ENCODE measurements at regions not wholly inside any gene's neighbourhood (a gene's known extent, or its start where the extent isn't known, plus 50 kb on each side); places are given as distances from the start of the nearest gene placed in this dataset.

DNA sequence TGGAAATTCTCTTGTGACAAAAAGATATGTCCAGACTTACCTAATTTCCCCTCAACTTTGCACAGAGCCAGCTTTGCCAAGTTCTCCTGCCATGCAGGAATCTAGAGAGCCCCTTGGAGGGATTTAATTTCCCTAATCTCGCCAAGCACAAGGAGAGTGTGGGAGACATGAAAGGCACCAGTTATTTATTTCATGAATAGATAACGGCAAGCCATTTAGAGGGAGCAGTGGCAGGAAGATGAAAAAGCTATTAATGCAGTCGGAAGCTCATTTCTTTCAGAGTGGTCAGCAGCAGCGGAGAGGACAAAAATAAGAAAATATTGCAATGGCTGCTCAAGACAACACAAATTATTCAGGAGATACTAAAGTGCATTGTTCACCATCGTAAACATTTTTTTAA, 150.9 kb upstream of the WSCD2 start:
- no peak overlapping the region for H3K4me3 ChIP-seq (ENCODE audit: low read depth, low read length)

DNA sequence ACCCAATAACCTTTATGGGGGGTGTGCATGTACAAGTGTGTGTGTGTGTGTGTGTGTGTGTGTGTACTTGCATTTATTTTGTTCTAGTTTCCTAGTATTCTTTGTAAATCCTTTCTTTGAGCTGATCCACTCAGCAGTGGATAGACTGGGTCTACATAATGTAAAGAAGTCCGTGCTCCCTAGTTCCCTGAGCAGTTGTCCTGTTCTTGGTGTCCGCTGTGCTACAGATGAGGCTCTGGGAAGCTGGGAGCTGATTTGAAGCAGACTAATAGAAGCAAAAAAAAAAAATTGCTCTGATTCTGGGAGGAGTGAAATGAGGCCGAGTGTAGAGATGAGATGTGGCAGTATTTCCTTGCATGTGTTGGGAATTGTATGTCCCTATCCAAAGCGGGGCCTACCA, 150.4 kb upstream of the WSCD2 start:
- no peak for DNase-seq
- Histone ChIP-seq H3K27ac (no peak overlapping the region), H3K9me3 (ENCODE audit: severe bottlenecking) (no peaks in the 10 kb centered on the region), H3K27me3 (ENCODE audit: insufficient read depth, low read depth, severe bottlenecking) (peaks cover 21% of the 10 kb centered on the region), H3K4me3 (ENCODE audit: low read depth, low read length) (no peak overlapping the region), H3K36me3 (no peaks in the 10 kb centered on the region)
- TF ChIP-seq, protein P1, sequence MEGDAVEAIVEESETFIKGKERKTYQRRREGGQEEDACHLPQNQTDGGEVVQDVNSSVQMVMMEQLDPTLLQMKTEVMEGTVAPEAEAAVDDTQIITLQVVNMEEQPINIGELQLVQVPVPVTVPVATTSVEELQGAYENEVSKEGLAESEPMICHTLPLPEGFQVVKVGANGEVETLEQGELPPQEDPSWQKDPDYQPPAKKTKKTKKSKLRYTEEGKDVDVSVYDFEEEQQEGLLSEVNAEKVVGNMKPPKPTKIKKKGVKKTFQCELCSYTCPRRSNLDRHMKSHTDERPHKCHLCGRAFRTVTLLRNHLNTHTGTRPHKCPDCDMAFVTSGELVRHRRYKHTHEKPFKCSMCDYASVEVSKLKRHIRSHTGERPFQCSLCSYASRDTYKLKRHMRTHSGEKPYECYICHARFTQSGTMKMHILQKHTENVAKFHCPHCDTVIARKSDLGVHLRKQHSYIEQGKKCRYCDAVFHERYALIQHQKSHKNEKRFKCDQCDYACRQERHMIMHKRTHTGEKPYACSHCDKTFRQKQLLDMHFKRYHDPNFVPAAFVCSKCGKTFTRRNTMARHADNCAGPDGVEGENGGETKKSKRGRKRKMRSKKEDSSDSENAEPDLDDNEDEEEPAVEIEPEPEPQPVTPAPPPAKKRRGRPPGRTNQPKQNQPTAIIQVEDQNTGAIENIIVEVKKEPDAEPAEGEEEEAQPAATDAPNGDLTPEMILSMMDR (IDR thresholded peaks at IDR 0.05; ENCODE audit: low read depth, low read length), result no peak

More for the DNA sequence above, 150.9 kb upstream of the WSCD2 start:
- Histone ChIP-seq H3K9me3 (ENCODE audit: severe bottlenecking) (no peaks in the 10 kb centered on the region), H3K27ac (no peak overlapping the region), H3K36me3 (no peaks in the 10 kb centered on the region), H3K27me3 (ENCODE audit: insufficient read depth, low read depth, severe bottlenecking) (peaks cover 21% of the 10 kb centered on the region)
- TF ChIP-seq, protein P1 (IDR thresholded peaks at IDR 0.05; ENCODE audit: low read depth, low read length), result no peak
- DNase-seq, result no peak

DNA sequence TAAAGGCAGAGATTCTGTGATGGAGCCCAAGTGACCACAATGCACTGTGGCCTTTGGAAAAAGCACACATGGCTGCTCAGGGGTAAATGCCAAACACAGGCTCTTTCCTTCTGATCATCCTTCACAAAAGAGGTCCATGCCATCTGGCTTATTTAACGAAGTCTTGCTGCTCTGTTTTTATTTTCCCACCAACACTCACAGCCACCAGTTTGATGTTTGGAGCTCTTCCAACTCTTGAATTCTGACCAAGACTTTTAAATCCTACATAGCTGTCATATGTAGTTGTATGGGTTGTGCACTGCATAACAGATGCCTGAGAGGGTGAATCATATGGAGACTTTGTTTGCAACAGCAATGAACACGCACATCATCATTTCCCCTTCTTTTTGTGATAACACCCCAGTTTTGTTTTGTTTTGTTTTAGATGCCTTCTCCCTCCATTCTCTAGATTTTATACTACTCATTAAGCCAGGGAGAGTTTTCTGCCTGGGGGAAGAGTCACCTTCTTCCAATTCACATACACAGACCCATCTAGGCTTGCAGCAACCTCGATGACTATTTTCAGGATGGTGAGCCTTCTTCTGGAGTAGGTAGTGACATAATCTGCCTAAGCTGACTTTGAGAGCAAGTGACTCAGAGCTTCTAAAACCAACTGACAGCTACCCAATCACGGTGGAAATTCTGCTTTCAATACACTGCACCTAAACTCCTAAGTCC, 145.2 kb upstream of the WSCD2 start:
- Histone ChIP-seq H3K36me3 (no peaks in the 10 kb centered on the region), H3K4me3 (ENCODE audit: low read depth, low read length) (no peak overlapping the region), H3K27me3 (ENCODE audit: insufficient read depth, low read depth, severe bottlenecking) (peaks cover 12% of the 10 kb centered on the region), H3K27ac (no peak overlapping the region), H3K9me3 (ENCODE audit: severe bottlenecking) (no peaks in the 10 kb centered on the region)
- peak; percentile 11 for DNase-seq
- TF ChIP-seq, protein P1 (IDR thresholded peaks at IDR 0.05; ENCODE audit: low read depth, low read length), result no peak

DNA sequence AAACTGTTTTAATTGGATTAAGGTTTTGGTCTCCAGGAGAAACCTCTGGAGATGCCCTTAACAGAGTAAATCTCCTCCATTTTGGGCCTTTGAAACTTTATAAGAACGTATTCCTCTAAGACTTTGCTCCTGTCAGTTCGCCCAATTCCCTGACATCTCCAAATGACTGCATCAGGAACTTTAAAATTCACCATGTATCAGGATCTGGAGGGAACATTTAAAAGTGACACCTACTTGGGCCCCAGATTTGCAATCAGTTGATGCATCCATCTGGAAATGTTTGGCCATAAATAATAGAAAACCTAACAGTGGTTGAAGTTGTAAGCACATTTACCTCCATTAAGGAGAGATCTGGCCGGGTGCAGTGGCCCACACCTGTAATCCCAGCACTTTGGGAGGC, 144.1 kb upstream of the WSCD2 start:
- H3K36me3 ChIP-seq, result no peaks in the 10 kb centered on the region
- H3K4me3 ChIP-seq (ENCODE audit: low read depth, low read length), result no peak overlapping the region
- H3K27me3 ChIP-seq (ENCODE audit: insufficient read depth, low read depth, severe bottlenecking), result peaks cover 10% of the 10 kb centered on the region
- H3K27ac ChIP-seq, result no peak overlapping the region
- TF ChIP-seq, protein P1 (IDR thresholded peaks at IDR 0.05; ENCODE audit: low read depth, low read length), result no peak
- no peaks in the 10 kb centered on the region for H3K9me3 ChIP-seq (ENCODE audit: severe bottlenecking)
- DNase-seq, result no peak

DNA sequence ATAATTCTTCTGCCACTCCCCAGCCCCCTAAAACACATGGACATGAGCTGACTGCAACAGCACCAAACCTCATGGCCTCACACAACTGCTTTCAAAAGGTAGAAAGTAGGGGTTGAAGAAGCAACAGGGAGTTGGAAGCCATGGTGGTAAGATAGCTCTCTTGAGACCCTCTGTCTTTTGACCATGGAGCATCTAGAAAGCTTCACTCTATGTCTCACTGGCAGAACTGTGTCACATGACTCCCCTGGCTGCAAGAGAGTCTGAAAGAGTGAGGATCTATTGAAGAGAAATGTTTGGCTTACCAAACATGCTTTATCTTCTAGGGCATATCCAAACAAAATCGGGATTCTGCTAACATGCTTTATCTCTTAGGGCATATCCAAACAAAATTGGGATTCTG, 142.9 kb upstream of the WSCD2 start:
- no peaks in the 10 kb centered on the region for H3K36me3 ChIP-seq
- no peak overlapping the region for H3K27ac ChIP-seq
- no peaks in the 10 kb centered on the region for H3K9me3 ChIP-seq (ENCODE audit: severe bottlenecking)
- TF ChIP-seq, protein P1 (IDR thresholded peaks at IDR 0.05; ENCODE audit: low read depth, low read length), result no peak
- H3K27me3 ChIP-seq (ENCODE audit: insufficient read depth, low read depth, severe bottlenecking), result peaks cover 5% of the 10 kb centered on the region
- no peak for DNase-seq
- no peak overlapping the region for H3K4me3 ChIP-seq (ENCODE audit: low read depth, low read length)

DNA sequence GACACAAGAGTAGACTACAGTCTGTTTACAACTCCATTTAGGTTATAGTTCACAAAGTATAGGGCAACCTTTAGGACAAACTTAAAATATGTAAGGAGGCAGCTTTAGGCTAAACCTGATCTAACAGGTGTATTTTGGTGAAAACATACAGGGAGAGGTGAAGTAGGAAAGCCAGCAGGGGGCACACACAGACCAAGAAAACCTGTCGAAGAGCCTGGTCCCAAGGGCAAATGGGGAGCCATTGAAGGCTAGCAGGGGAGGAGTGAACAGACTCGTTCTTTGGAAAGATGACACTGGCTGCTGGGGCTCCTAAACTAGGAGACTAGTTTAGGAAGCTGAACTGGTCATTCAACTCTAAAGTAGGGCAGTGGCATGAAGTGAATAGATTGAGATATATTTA, 138.8 kb upstream of the WSCD2 start:
- no peaks in the 10 kb centered on the region for H3K36me3 ChIP-seq
- no peak overlapping the region for H3K27ac ChIP-seq
- H3K4me3 ChIP-seq (ENCODE audit: low read depth, low read length), result no peak overlapping the region
- no peaks in the 10 kb centered on the region for H3K9me3 ChIP-seq (ENCODE audit: severe bottlenecking)
- peak; percentile 68 for DNase-seq
- no peaks in the 10 kb centered on the region for H3K27me3 ChIP-seq (ENCODE audit: insufficient read depth, low read depth, severe bottlenecking)
- TF ChIP-seq, protein P1 (IDR thresholded peaks at IDR 0.05; ENCODE audit: low read depth, low read length), result peak; percentile 71
